ENCODE measurements at regions not wholly inside any gene's neighbourhood (a gene's known extent, or its start where the extent isn't known, plus 50 kb on each side); places are given as distances from the start of the nearest gene placed in this dataset.

GRCh38 chr2:14257801-14258507 is 374.6 kb upstream of the LRATD1 start:
- TF ChIP-seq CTCF (IDR thresholded peaks at IDR 0.05; ENCODE audit: unreplicated experiment), result no peak
- no peak overlapping the region for H3K27ac Mint-ChIP-seq (ENCODE audit: unreplicated experiment)
- no peaks in the 10 kb centered on the region for H3K27me3 Mint-ChIP-seq (ENCODE audit: unreplicated experiment)
- no peak for DNase-seq (ENCODE audit: low spot score)
- H3K4me1 Mint-ChIP-seq (ENCODE audit: unreplicated experiment), result no peaks in the 10 kb centered on the region
- no peaks in the 10 kb centered on the region for H3K9me3 Mint-ChIP-seq (ENCODE audit: unreplicated experiment)
- H3K4me3 Mint-ChIP-seq (ENCODE audit: unreplicated experiment), result no peak overlapping the region
- no peaks in the 10 kb centered on the region for H3K36me3 Mint-ChIP-seq (ENCODE audit: low read depth, unreplicated experiment)

GRCh38 chr2:14261771-14262170 is 370.7 kb upstream of the LRATD1 start:
- no peaks in the 10 kb centered on the region for H3K27me3 Mint-ChIP-seq (ENCODE audit: unreplicated experiment)
- no peak for TF ChIP-seq CTCF (IDR thresholded peaks at IDR 0.05; ENCODE audit: unreplicated experiment)
- peaks cover 3% of the 10 kb centered on the region for H3K4me1 Mint-ChIP-seq (ENCODE audit: unreplicated experiment)
- no peak for DNase-seq (ENCODE audit: low spot score)
- no peaks in the 10 kb centered on the region for H3K36me3 Mint-ChIP-seq (ENCODE audit: low read depth, unreplicated experiment)
- no peaks in the 10 kb centered on the region for H3K9me3 Mint-ChIP-seq (ENCODE audit: unreplicated experiment)
- H3K27ac Mint-ChIP-seq (ENCODE audit: unreplicated experiment), result no peak overlapping the region
- no peak overlapping the region for H3K4me3 Mint-ChIP-seq (ENCODE audit: unreplicated experiment)

GRCh38 chr2:14263053-14263452 is 369.5 kb upstream of the LRATD1 start:
- no peak for DNase-seq (ENCODE audit: low spot score)
- TF ChIP-seq CTCF (IDR thresholded peaks at IDR 0.05; ENCODE audit: unreplicated experiment), result no peak
- H3K27me3 Mint-ChIP-seq (ENCODE audit: unreplicated experiment), result no peaks in the 10 kb centered on the region
- H3K4me3 Mint-ChIP-seq (ENCODE audit: unreplicated experiment), result no peak overlapping the region
- H3K4me1 Mint-ChIP-seq (ENCODE audit: unreplicated experiment), result peaks cover 4% of the 10 kb centered on the region
- H3K27ac Mint-ChIP-seq (ENCODE audit: unreplicated experiment), result no peak overlapping the region
- no peaks in the 10 kb centered on the region for H3K36me3 Mint-ChIP-seq (ENCODE audit: low read depth, unreplicated experiment)
- no peaks in the 10 kb centered on the region for H3K9me3 Mint-ChIP-seq (ENCODE audit: unreplicated experiment)

- peaks cover 3% of the 10 kb centered on the region for H3K27me3 Mint-ChIP-seq (ENCODE audit: unreplicated experiment)
- peaks cover 4% of the 10 kb centered on the region for H3K4me1 Mint-ChIP-seq (ENCODE audit: unreplicated experiment)
- no peak for DNase-seq (ENCODE audit: low spot score)
- no peak overlapping the region for H3K27ac Mint-ChIP-seq (ENCODE audit: unreplicated experiment)
- TF ChIP-seq CTCF (IDR thresholded peaks at IDR 0.05; ENCODE audit: unreplicated experiment), result no peak
- H3K4me3 Mint-ChIP-seq (ENCODE audit: unreplicated experiment), result peak overlapping the region; percentile 6
- H3K36me3 Mint-ChIP-seq (ENCODE audit: low read depth, unreplicated experiment), result no peaks in the 10 kb centered on the region
- no peaks in the 10 kb centered on the region for H3K9me3 Mint-ChIP-seq (ENCODE audit: unreplicated experiment)
These were observed 362.4 kb upstream of the LRATD1 start for GRCh38 chr2:14270036-14270582.

GRCh38 chr2:14272396-14273075 is 360.0 kb upstream of the LRATD1 start:
- no peaks in the 10 kb centered on the region for H3K36me3 Mint-ChIP-seq (ENCODE audit: low read depth, unreplicated experiment)
- no peak for TF ChIP-seq CTCF (IDR thresholded peaks at IDR 0.05; ENCODE audit: unreplicated experiment)
- H3K27ac Mint-ChIP-seq (ENCODE audit: unreplicated experiment), result no peak overlapping the region
- no peak overlapping the region for H3K4me3 Mint-ChIP-seq (ENCODE audit: unreplicated experiment)
- no peaks in the 10 kb centered on the region for H3K9me3 Mint-ChIP-seq (ENCODE audit: unreplicated experiment)
- no peaks in the 10 kb centered on the region for H3K4me1 Mint-ChIP-seq (ENCODE audit: unreplicated experiment)
- H3K27me3 Mint-ChIP-seq (ENCODE audit: unreplicated experiment), result peaks cover 3% of the 10 kb centered on the region
- DNase-seq (ENCODE audit: low spot score), result no peak
